Keratinocyte (primary cell): ENCODE measurements at regions not wholly inside any gene's neighbourhood (a gene's known extent, or its start where the extent isn't known, plus 50 kb on each side); places are given as distances from the start of the nearest gene placed in this dataset.

Experiments
- DNase-seq: peaks from one replicate; pipeline ENCODE4 v3.0.0-alpha.2; 2011; ENCODE audit warnings: low read depth, missing footprints, low spot score
- FAIRE-seq: peaks from 2 replicates; lab custom pipeline; 2011; peaks lifted over from hg19 to GRCh38; lab: Jason Lieb, UNC
- H2AFZ ChIP-seq: 2 replicates; pipeline ENCODE4 v1.6.0; 2012; ENCODE audit warnings: low read length, control low read depth, inconsistent platforms; ENCODE audit not compliant: control insufficient read depth
- H3K27ac ChIP-seq: 2 replicates; pipeline ENCODE4 v1.5.1; 2011; ENCODE audit warnings: low read length; ENCODE audit not compliant: control insufficient read depth, insufficient read depth
- H3K27me3 ChIP-seq: 3 replicates; pipeline ENCODE4 v1.6.0; 2011; ENCODE audit warnings: low read length; ENCODE audit not compliant: control insufficient read depth, insufficient read depth; ENCODE audit errors: extremely low read depth
- H3K36me3 ChIP-seq, 2 experiments: 2 replicates in 1 of 2; 3 replicates in 1 of 2; pipeline ENCODE4 v1.5.1; 2011; ENCODE audit warnings: low read length in 2 of 2, mild to moderate bottlenecking in 1 of 2; ENCODE audit not compliant: control insufficient read depth in 2 of 2, insufficient read depth in 2 of 2; ENCODE audit errors: extremely low read depth in 1 of 2
- H3K4me1 ChIP-seq: 3 replicates; pipeline ENCODE4 v1.5.1; 2011; ENCODE audit warnings: low read length; ENCODE audit not compliant: control insufficient read depth, insufficient read depth; ENCODE audit errors: extremely low read depth
- H3K4me2 ChIP-seq: 3 replicates; pipeline ENCODE4 v1.6.0; 2011; ENCODE audit warnings: low read depth, low read length; ENCODE audit not compliant: control insufficient read depth, insufficient read depth; ENCODE audit errors: extremely low read depth
- H3K4me3 ChIP-seq, 3 experiments: fragments of 200-600 bp in 1 of 3; sonication (generic) in 1 of 3; 2 replicates in 2 of 3; 3 replicates in 1 of 3; pipeline ENCODE4 v1.5.1; 2011 to 2016; ENCODE audit warnings: low read length in 3 of 3, mild to moderate bottlenecking in 3 of 3, control low read depth in 2 of 3, inconsistent platforms in 1 of 3, low read depth in 1 of 3, mixed read lengths in 1 of 3, mixed run types in 1 of 3, moderate library complexity in 1 of 3; ENCODE audit not compliant: control insufficient read depth in 2 of 3, insufficient read depth in 2 of 3; ENCODE audit errors: extremely low read depth in 1 of 3
- H3K79me2 ChIP-seq: 2 replicates; pipeline ENCODE4 v1.6.0; 2012; ENCODE audit warnings: low read length; ENCODE audit not compliant: control insufficient read depth, insufficient read depth
- H3K9ac ChIP-seq: 3 replicates; pipeline ENCODE4 v1.6.0; 2011; ENCODE audit warnings: low read length; ENCODE audit not compliant: control insufficient read depth, insufficient read depth; ENCODE audit errors: extremely low read depth
- H3K9me1 ChIP-seq: 3 replicates; pipeline ENCODE4 v1.6.0; 2011; ENCODE audit warnings: low read length; ENCODE audit not compliant: control insufficient read depth, insufficient read depth; ENCODE audit errors: extremely low read depth
- H3K9me3 ChIP-seq: 2 replicates; pipeline ENCODE4 v1.5.1; 2012; ENCODE audit warnings: low read depth, low read length; ENCODE audit not compliant: control insufficient read depth
- H4K20me1 ChIP-seq: 3 replicates; pipeline ENCODE4 v1.6.0; 2011; ENCODE audit warnings: low read length; ENCODE audit not compliant: control insufficient read depth, insufficient read depth; ENCODE audit errors: extremely low read depth
- EZH2 ChIP-seq: IDR thresholded peaks from one replicate; pipeline ENCODE4 v1.6.1; 2012; ENCODE audit warnings: inconsistent platforms, mild to moderate bottlenecking, low read length, moderate library complexity
- dilution Hi-C: fragments of 300-500 bp; cut with MboI; formaldehyde crosslinking; loops from one replicate; pipeline ENCODE4 v1.7.0; 2020; ENCODE audit warnings: low sequenced_read_pairs; ENCODE audit not compliant: extremely low pct_ligation_motif_present
- TF ChIP-seq, protein P1 (sequence below), 3 experiments: IDR thresholded peaks in 1 of 3; conservative IDR thresholded peaks in 1 of 3; optimal IDR thresholded peaks in 1 of 3; 2 replicates in 2 of 3; 3 replicates in 1 of 3; pipeline versions ENCODE3 to v1.5.1; 2011; ENCODE audit warnings: low read length in 3 of 3, mild to moderate bottlenecking in 3 of 3, moderate library complexity in 2 of 3, control low read depth in 1 of 3, inconsistent platforms in 1 of 3; ENCODE audit not compliant: insufficient read depth in 2 of 3; ENCODE audit errors: extremely low read depth in 1 of 3

DNA sequence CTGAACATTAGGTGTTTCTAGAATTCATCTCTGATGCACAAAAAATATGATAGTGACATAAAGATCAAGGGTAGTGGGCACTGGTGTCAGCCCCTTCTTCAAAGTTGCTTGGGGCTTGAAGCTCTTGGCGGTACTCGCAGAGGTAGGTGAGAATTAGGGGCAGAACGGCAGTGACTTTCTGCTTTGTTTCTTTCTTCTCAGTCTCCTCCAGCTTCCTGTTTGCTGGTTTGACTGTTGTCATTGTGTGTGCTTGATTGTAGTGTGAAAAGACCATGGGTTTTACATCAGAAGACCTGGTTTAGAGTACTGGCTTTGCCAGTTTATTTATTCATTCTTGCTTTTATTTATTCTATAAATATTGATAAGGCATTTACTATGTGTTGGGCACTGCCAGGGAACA, 156.7 kb upstream of the PLET1 start:
- H3K27ac ChIP-seq = no peak overlapping the region
- H2AFZ ChIP-seq = no peak overlapping the region
- H3K9ac ChIP-seq = no peak overlapping the region
- H3K9me3 ChIP-seq = no peaks in the 10 kb centered on the region
- H3K4me1 ChIP-seq = no peaks in the 10 kb centered on the region
- FAIRE-seq (no peak), DNase-seq (no peak)
- no peak for TF ChIP-seq EZH2
- TF ChIP-seq, protein P1, sequence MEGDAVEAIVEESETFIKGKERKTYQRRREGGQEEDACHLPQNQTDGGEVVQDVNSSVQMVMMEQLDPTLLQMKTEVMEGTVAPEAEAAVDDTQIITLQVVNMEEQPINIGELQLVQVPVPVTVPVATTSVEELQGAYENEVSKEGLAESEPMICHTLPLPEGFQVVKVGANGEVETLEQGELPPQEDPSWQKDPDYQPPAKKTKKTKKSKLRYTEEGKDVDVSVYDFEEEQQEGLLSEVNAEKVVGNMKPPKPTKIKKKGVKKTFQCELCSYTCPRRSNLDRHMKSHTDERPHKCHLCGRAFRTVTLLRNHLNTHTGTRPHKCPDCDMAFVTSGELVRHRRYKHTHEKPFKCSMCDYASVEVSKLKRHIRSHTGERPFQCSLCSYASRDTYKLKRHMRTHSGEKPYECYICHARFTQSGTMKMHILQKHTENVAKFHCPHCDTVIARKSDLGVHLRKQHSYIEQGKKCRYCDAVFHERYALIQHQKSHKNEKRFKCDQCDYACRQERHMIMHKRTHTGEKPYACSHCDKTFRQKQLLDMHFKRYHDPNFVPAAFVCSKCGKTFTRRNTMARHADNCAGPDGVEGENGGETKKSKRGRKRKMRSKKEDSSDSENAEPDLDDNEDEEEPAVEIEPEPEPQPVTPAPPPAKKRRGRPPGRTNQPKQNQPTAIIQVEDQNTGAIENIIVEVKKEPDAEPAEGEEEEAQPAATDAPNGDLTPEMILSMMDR (optimal IDR thresholded peaks at IDR 0.05 in 1 of 3, IDR thresholded peaks at IDR 0.05 in 1 of 3, conservative IDR thresholded peaks at IDR 0.05 in 1 of 3; ENCODE audit: extremely low read depth in 1 of 3, insufficient read depth in 2 of 3, low read length in 3 of 3) = no peak
- peaks cover 21% of the 10 kb centered on the region for H3K27me3 ChIP-seq
- dilution Hi-C loops = no loop called here
- no peaks in the 10 kb centered on the region for H3K36me3 ChIP-seq
- H4K20me1 ChIP-seq = no peaks in the 10 kb centered on the region
- no peaks in the 10 kb centered on the region for H3K9me1 ChIP-seq
- H3K79me2 ChIP-seq = no peaks in the 10 kb centered on the region
- no peak overlapping the region for H3K4me2 ChIP-seq
- no peak overlapping the region for H3K4me3 ChIP-seq

DNA sequence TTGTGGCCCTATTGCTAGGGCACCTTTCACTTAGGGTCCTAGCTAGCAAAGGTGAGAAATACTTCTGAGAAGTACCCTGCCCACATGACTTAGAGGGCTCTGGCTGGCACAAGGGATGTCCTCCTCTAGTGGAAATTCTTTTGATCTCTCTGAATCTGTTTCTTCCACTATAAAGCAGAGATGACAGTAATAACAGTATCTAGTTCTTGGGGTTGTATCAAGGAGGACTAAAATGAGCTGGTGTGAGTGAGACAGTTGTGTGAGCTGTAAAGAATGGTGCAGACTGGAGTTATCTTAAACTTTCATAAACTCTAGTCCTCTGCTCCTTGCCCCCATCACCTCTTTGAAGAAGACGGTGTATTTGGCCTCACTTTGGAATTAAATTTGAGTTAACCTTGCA, 157.8 kb upstream of the PLET1 start:
- H3K4me1 ChIP-seq = no peaks in the 10 kb centered on the region
- no peaks in the 10 kb centered on the region for H3K79me2 ChIP-seq
- H3K27me3 ChIP-seq = peaks cover 21% of the 10 kb centered on the region
- FAIRE-seq = no peak
- H3K27ac ChIP-seq = no peak overlapping the region
- H3K9me1 ChIP-seq = no peaks in the 10 kb centered on the region
- H3K4me3 ChIP-seq = no peak overlapping the region
- TF ChIP-seq, protein P1 (optimal IDR thresholded peaks at IDR 0.05 in 1 of 3, IDR thresholded peaks at IDR 0.05 in 1 of 3, conservative IDR thresholded peaks at IDR 0.05 in 1 of 3; ENCODE audit: extremely low read depth in 1 of 3, insufficient read depth in 2 of 3, low read length in 3 of 3) = no peak
- TF ChIP-seq EZH2 = no peak
- no peak overlapping the region for H2AFZ ChIP-seq
- dilution Hi-C loops = no loop called here
- no peak for DNase-seq
- no peaks in the 10 kb centered on the region for H4K20me1 ChIP-seq
- no peaks in the 10 kb centered on the region for H3K36me3 ChIP-seq
- H3K4me2 ChIP-seq = no peak overlapping the region
- H3K9me3 ChIP-seq = no peaks in the 10 kb centered on the region
- H3K9ac ChIP-seq = no peak overlapping the region
